LHCN-M2 (cell line): ENCODE measurements at regions not wholly inside any gene's neighbourhood (a gene's known extent, or its start where the extent isn't known, plus 50 kb on each side); places are given as distances from the start of the nearest gene placed in this dataset.
A peak's percentile ranks its signal among the peaks of the same experiment; 100 is the strongest.

Experiments used
- DNase-seq: peaks from one replicate; pipeline ENCODE4 v3.0.0-alpha.2; 2012; ENCODE audit warnings: low read depth

GRCh38 chr1:209389975-209390374 is 193.5 kb upstream of the CAMK1G start:
- DNase-seq = no peak

GRCh38 chr1:209390764-209391163 is 192.8 kb upstream of the CAMK1G start:
- DNase-seq = no peak

DNA sequence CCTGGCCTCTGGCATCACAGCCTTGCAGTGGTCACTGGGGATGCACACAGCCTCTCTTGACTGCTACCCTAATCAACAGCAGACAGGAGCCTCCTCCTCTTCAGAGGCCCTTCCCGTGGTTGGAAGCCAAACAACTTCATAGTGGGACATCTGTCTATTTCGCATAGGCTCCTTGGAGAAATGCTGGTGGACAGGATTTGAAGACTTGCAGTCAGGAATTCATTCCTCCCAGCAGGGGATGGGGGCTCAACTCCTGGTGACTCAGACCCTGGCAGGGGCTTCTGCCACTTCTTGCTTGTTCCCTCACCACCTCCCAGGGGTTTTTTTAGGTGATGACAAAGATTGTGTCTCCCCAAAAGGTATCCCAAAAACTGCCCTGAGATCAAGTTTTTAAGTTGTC is 191.7 kb upstream of the CAMK1G start:
- DNase-seq = no peak

GRCh38 chr1:209395169-209395568 is 188.3 kb upstream of the CAMK1G start:
- no peak for DNase-seq

GRCh38 chr1:209397371-209397770 is 186.1 kb upstream of the CAMK1G start:
- DNase-seq = no peak

DNA sequence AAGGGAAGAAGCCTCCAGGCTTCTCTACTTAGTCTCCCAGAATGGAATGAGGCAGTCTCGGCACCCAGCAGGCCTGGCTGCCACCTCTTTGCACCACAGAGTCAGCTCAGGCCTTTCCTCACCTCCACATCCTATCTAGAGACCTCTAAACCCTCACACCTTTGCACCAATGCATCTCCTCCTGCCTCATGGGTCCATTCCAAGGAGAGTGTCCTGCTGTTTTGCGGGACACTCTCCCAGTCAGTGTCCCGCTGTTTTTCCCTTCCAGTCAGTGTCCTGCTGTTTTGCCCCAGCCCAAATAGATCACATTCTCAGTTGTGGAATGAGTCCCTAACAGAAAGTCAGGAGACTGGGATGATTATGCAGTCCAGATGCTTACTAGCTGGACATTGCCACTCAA is 185.6 kb upstream of the CAMK1G start:
- DNase-seq = no peak

- DNase-seq = peak; percentile 84
These were observed 185.1 kb upstream of the CAMK1G start for GRCh38 chr1:209398313-209398991.

DNA sequence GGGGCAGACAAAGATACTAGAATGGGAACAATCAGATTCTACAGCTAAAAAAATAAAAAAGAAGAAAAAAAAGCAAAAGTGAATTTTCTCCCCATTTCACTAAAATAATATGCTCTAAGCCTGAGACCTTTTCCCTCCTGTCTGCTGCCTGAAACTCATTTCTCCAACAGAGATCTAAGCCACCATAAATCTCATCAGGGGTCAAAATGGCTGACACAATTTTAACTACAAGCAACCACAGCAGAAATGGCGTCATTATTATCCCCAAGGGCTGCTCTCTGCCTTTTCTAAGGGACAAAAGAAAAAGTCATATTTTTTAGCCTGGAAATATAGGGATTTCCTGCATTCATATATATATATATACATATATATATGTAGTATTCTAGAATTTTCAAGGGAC is 183.7 kb upstream of the CAMK1G start:
- DNase-seq = no peak

DNA sequence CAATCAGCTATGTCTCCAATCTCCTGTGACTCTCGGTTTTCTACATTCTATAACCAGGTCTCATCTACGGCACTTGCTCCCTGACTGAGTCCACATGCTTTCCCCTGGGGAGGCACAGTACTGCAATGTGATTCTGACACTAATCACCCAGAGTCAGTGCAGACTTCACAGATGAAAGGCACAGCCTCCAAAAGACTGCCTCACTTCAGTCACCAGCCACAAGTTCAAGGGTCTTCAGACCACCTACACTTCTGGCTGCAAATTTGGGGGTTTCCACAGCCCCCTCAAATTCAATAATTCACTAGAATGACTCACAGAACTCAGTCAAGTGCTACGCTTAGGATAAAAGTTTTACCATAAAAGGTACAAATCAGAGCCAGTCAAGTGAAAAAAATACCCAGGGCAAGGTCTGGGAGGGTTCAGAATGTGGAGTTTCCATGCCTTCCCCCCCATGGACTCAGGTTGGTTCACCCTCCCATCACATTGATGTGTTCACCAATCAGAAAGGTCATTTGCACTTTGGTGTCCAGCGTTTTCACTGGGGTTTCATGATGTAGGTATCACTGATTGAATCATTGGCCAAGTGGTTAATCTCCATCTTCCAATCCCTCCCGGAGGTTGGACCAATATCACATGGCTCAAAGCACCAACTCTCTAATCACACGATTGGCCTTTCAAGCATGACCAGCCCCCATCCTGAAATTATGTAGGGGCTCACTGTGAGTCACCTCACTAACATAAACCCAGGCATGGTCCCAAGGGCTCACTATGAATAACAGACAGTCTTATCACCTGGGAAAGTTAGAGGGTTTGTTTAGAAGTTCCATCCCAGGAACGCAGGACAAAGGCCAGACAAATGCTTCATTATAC is 182.9 kb upstream of the CAMK1G start:
- no peak for DNase-seq

DNA sequence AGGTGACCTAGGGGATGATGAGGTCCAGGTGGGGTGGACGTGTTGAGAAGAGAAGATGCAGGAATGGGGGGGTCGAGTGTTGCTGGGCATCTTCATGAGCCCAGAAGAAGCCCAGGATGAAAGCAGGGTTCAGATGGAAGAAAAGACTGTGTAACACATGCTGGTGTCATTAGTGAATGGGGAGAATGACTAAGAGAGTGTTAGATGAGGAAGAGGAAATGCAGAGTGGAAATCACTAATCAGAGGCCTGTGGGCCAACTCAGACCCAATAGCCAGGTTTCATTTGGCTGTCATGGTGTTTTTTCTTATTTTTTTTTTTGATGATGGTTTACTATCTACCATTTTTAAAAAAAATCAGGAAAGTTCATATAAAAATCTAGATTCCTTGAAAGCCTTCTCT is 180.8 kb upstream of the CAMK1G start:
- DNase-seq = no peak

GRCh38 chr1:209403921-209404320 is 179.6 kb upstream of the CAMK1G start:
- no peak for DNase-seq

DNA sequence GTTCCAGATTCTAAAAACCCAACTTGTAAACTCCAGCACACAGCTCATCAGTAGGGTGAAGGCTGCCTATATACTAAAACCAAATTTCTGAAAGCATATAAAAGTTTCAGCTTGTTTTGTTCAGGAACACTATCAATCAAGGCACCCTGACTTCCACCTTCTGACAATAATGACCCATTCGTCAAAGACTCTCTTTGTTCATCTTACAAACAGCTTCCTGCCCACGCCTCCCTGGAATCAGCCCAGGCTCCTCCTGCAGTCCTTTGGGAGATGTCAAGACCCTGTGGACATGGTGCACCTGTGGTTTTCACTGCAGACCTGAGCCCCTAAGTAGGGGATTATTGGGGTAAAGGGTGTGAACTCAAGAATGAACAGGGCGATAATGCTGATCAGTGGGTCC is 178.9 kb upstream of the CAMK1G start:
- DNase-seq = no peak

DNA sequence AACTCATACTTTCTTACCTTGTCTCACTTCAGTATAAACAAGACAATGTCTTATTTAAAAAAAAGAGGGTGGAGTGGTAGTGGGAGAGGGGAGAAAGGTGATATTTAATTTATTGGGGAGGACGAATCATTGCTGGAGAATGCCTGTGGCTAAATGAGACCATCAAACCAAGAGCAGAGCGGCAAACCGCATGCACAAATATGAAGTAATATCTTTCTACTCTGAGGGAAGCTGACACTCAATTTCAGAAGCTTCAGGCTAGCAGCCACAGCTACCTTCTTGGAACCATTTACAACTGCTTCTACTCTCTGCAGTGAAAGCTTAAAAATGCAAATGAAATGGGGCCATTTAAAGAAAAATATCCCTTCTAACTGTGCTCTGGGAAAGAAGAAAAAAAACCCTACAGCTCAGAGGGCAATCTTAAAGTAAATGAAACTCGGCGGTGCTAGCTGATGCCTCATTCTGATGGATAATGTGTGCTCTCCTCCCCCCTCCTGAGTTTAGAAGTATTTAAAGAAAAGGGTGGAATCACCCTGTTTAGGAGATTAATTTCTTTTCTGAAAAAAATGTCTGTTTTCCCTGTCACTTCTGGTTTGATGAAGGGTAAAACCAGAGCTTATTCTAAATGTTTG is 178.2 kb upstream of the CAMK1G start:
- DNase-seq = peak; percentile 77

DNA sequence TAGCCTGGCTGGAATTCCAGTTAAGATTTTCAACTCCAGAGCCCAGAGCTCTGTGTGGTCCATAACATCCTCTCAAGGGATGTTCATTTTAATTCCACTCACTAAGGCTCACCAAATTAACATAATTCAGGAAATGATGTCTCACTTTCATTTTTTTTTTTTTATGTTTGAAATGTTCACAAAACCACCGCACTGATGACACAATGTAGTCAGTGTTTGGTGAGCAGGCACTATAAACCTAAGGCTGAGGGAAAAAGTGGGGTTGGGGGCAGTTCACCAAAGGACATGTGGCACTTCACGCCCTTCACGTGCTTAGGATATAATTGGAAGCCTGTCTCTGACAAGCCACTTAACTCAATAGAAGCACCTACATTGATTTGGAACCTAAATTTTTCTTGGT is 177.3 kb upstream of the CAMK1G start:
- DNase-seq = no peak

DNA sequence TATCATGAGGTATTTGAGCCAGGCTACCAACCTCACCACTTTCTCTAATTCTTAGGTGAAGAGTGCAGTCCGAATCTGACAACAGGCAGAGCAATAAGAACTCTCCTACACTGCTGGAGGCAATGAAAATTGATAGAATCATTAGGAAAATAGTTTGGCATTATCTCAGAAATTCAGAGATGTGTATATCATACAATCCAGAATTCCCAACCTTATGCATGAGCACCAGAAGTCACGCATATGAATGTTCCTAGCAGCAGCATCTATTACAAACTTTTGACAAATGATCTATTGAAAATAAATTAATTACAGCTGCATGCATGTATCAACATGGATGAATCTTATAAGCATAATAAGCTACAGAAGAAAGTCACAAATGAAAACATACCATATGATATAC is 176.9 kb upstream of the CAMK1G start:
- DNase-seq = no peak

DNA sequence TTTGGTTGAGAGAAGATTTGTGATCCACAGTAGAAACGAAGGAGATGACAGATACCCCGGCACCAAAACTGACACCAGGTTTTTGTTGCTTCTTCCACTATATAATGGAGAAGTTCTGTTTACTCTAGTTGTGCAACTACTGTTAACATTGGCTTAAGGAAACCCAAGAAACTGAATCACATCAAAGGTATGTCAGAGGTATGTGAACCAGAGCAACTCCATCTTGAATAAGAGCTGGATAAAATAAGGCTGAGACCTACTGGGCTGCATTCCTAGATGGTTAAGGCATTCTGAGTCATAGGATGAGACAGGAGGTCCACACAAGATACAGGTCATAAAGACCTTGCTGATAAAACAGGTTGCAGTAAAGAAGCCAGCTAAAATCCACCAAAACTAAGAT is 173.7 kb upstream of the CAMK1G start:
- peak; percentile 53 for DNase-seq

GRCh38 chr1:209411491-209411929 is 172.0 kb upstream of the CAMK1G start:
- peak; percentile 61 for DNase-seq

DNA sequence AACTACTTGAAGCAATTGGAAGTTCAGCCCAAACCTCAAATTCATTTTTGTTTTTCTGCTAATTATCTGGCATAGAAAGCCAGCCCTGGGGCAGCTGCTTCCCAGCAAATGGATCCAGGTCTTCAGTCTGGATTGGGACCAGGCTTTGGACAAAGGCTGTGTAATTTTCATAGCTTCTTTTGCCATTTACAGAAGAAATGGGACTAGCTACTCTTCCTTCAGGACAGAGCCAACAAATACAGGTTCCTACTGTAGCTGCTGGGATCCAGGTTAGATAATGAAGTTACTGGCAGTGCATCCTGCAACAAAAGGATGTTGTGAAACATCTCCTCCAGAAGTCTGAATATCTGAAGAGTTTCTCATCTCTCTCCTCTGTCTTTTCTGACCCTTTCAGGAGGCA is 171.5 kb upstream of the CAMK1G start:
- no peak for DNase-seq

- no peak for DNase-seq
These were observed 170.9 kb upstream of the CAMK1G start for GRCh38 chr1:209412566-209412965.

DNA sequence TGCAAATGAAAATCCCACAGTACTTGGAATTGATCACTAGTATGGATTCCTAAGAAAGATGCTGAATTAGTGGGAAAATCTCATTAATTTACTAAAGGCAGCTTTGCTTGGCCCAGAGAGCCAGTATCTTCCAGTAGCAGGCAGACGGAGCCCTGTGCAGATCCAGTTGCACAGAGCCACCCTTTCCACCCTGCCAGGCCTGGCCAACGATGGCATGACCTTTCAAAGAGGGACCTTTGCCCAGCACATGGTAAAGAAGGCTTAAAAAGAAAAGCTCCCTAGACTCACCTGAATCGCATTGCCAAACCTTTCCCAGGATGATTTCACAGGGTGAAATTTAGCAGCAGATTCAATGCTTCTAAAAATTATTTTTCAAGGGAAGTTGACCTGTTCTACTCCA is 170.5 kb upstream of the CAMK1G start:
- no peak for DNase-seq

GRCh38 chr1:209414803-209415329 is 168.6 kb upstream of the CAMK1G start:
- no peak for DNase-seq

DNA sequence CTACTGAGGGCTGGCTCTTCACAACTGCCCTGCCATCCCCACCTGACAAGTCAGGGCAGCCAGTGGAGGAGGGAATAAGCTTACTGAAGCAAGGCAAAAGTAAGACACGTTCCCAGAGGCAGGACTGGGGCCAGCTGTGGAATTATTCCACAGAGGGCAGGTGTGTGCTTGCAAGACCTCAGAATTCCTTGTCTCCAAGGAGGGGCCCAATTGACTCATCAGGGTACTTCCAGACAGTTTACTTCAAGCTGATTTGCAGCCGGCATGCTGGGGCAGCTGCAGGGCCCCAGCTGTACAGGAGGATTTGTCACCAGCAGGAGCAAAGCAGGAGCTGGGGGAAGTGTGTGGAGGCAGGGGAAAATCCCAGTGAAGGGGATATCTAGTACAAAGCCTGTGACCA is 167.5 kb upstream of the CAMK1G start:
- DNase-seq = peak; percentile 87
